ENCODE measurements at regions not wholly inside any gene's neighbourhood (a gene's known extent, or its start where the extent isn't known, plus 50 kb on each side); places are given as distances from the start of the nearest gene placed in this dataset.

DNA sequence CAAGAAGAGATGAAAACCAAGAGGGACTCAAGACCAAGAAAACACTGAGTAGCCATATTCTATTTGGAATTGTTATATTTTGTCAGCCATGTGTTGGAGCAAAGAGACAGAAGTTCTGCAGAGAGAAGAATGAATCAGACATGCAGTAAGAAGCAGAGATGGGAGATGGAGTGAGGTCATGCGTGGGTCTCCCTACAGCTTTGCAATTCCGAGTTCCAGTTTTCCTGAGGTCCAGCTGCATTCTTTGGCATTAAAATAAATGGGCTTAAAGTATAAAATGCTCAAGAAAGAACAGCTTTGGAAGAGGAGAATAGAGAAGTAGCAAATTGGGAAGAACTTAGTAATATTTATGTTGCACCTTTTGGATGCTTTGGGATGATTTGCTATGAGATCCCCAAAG lies 361.6 kb downstream of the NPR3 start (continued):
- TF ChIP-seq, protein P1, sequence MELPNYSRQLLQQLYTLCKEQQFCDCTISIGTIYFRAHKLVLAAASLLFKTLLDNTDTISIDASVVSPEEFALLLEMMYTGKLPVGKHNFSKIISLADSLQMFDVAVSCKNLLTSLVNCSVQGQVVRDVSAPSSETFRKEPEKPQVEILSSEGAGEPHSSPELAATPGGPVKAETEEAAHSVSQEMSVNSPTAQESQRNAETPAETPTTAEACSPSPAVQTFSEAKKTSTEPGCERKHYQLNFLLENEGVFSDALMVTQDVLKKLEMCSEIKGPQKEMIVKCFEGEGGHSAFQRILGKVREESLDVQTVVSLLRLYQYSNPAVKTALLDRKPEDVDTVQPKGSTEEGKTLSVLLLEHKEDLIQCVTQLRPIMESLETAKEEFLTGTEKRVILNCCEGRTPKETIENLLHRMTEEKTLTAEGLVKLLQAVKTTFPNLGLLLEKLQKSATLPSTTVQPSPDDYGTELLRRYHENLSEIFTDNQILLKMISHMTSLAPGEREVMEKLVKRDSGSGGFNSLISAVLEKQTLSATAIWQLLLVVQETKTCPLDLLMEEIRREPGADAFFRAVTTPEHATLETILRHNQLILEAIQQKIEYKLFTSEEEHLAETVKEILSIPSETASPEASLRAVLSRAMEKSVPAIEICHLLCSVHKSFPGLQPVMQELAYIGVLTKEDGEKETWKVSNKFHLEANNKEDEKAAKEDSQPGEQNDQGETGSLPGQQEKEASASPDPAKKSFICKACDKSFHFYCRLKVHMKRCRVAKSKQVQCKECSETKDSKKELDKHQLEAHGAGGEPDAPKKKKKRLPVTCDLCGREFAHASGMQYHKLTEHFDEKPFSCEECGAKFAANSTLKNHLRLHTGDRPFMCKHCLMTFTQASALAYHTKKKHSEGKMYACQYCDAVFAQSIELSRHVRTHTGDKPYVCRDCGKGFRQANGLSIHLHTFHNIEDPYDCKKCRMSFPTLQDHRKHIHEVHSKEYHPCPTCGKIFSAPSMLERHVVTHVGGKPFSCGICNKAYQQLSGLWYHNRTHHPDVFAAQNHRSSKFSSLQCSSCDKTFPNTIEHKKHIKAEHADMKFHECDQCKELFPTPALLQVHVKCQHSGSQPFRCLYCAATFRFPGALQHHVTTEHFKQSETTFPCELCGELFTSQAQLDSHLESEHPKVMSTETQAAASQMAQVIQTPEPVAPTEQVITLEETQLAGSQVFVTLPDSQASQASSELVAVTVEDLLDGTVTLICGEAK (IDR thresholded peaks at IDR 0.05): no peak
- TF ChIP-seq, protein P1 (CRISPR knock-in tag; IDR thresholded peaks at IDR 0.05): no peak
- no peak for TF ChIP-seq ZNF584 (CRISPR knock-in tag; IDR thresholded peaks at IDR 0.05; ENCODE audit: low read depth)
- TF ChIP-seq ZNF324 (CRISPR knock-in tag; IDR thresholded peaks at IDR 0.05): no peak
- no peak for TF ChIP-seq PPARD (CRISPR knock-in tag; IDR thresholded peaks at IDR 0.05)
- no peak for TF ChIP-seq ZNF780A (CRISPR knock-in tag; IDR thresholded peaks at IDR 0.05)
- TF ChIP-seq HDAC1 (IDR thresholded peaks at IDR 0.05): no peak
- TF ChIP-seq CBX5 (IDR thresholded peaks at IDR 0.05; ENCODE audit: borderline replicate concordance, low read depth): no peak
- no peak for TF ChIP-seq KHSRP (IDR thresholded peaks at IDR 0.05)
